Spleen (tissue), 11 donors: ENCODE measurements at regions not wholly inside any gene's neighbourhood (a gene's known extent, or its start where the extent isn't known, plus 50 kb on each side); places are given as distances from the start of the nearest gene placed in this dataset.

Experiments
- DNase-seq: peaks from one replicate; pipeline ENCODE4 v3.0.0-alpha.2; 2020
- H3K27ac ChIP-seq, 8 donors: fragments of 200-600 bp; sonication (generic) in 7 of 8; 1 replicate in 4 of 8; 2 replicates in 4 of 8; pipeline versions ENCODE4 v1.5.0 to v1.8.0; 2016 to 2021; ENCODE audit warnings: inconsistent platforms in 4 of 8, mild to moderate bottlenecking in 4 of 8, moderate library complexity in 1 of 8
- H3K27me3 ChIP-seq, 7 donors: fragments of 200-600 bp; sonication (generic) in 6 of 7; replicated peaks in 1 of 7; 1 replicate in 4 of 7; 2 replicates in 3 of 7; pipeline versions ENCODE4 v1.5.0 to v1.8.0; 2016 to 2021; ENCODE audit warnings: inconsistent platforms in 3 of 7, mild to moderate bottlenecking in 1 of 7
- H3K36me3 ChIP-seq, 6 donors: fragments of 200-600 bp; sonication (generic) in 5 of 6; 1 replicate in 4 of 6; 2 replicates in 2 of 6; pipeline versions ENCODE4 v1.5.0 to v1.8.0; 2016 to 2021; ENCODE audit warnings: inconsistent platforms in 2 of 6
- H3K4me1 ChIP-seq, 6 donors: fragments of 200-600 bp; sonication (generic) in 5 of 6; 1 replicate in 3 of 6; 2 replicates in 3 of 6; pipeline versions ENCODE4 v1.5.0 to v1.8.0; 2016 to 2021; ENCODE audit warnings: inconsistent platforms in 3 of 6
- H3K4me3 ChIP-seq, 8 donors: fragments of 200-600 bp; sonication (generic) in 7 of 8; 1 replicate in 4 of 8; 2 replicates in 4 of 8; pipeline versions ENCODE4 v1.5.0 to v1.8.0; 2016 to 2021; ENCODE audit warnings: inconsistent platforms in 4 of 8, mild to moderate bottlenecking in 4 of 8, moderate library complexity in 2 of 8
- H3K9me3 ChIP-seq, 8 donors: fragments of 200-600 bp; sonication (generic) in 7 of 8; 1 replicate in 4 of 8; 2 replicates in 4 of 8; pipeline versions ENCODE4 v1.5.0 to v1.8.0; 2016 to 2021; ENCODE audit warnings: inconsistent platforms in 4 of 8
- CTCF ChIP-seq, 11 experiments: fragments of 200-600 bp in 7 of 11; fragments of 450-650 bp in 4 of 11; sonication (generic) in 4 of 11; IDR thresholded peaks in 8 of 11; conservative IDR thresholded peaks in 3 of 11; 1 replicate in 7 of 11; 2 replicates in 4 of 11; pipeline versions ENCODE4 v1.4.0 to v1.8.0; 2016 to 2021; ENCODE audit warnings: antibody characterized with exemption in 11 of 11, inconsistent platforms in 4 of 11, mild to moderate bottlenecking in 1 of 11
- POLR2A ChIP-seq, 3 donors: fragments of 450-650 bp; IDR thresholded peaks; one replicate each; pipeline ENCODE4 v1.5.1; 2017; ENCODE audit warnings: antibody characterized with exemption in 3 of 3, mild to moderate bottlenecking in 1 of 3
- POLR2AphosphoS5 ChIP-seq, 3 donors: sonication (generic); formaldehyde crosslinking; IDR thresholded peaks; one replicate each; pipeline ENCODE4 v1.5.1; 2017; ENCODE audit warnings: antibody characterized with exemption in 3 of 3
- WGBS, 5 donors: extraction: QIAGEN DNeasy Blood & Tissue Kit in 3 of 5; methylation state at CpG; one replicate each; pipeline versions ENCODE4 v1.1.5 to v1.1.7; 2013 to 2018; 5-methylcytosine and 5-hydroxymethylcytosine counted together
- intact Hi-C: fragments of 100-400 bp; cut with DNase I; formaldehyde crosslinking; loops from one replicate; pipeline ENCODE4 v1.15.0; 2023; ENCODE audit warnings: low total_unique reads
- donor health status: healthy with polysubstance abuse.
- donor health status: DM: no; HTN: no; CAD: no; lungs with moderate emphysema.
- donor health status: DM: no; HTN: no; CAD: no.
- donor health status: Bipolar disorder and iron deficiency.
- donor health status: healthy.
- donor health status: DM: no; HTN: no; CAD: no.
- donor health status: DM: yes; HTN: yes; CAD: no.

GRCh38 chr6:156016186-156016976 lies 560.7 kb upstream of the NOX3 start:
- peaks cover 0 to 18% (median 10%) of the 10 kb centered on the region in 6 donors for H3K4me1 ChIP-seq
- no peaks in the 10 kb centered on the region for H3K27me3 ChIP-seq
- WGBS, 5 donors, result 86 to 95% (median 89%) methylated on average over 7 of the region's 7 CpGs
- H3K9me3 ChIP-seq, result no peaks in the 10 kb centered on the region
- TF ChIP-seq CTCF (IDR thresholded peaks at IDR 0.05 in 8 of 11, conservative IDR thresholded peaks at IDR 0.05 in 3 of 11) (no peak), POLR2A (IDR thresholded peaks at IDR 0.05) (no peak), POLR2AphosphoS5 (IDR thresholded peaks at IDR 0.05) (no peak)
- H3K27ac ChIP-seq, result no peak overlapping the region
- DNase-seq, result no peak
- H3K4me3 ChIP-seq, result no peak overlapping the region
- intact Hi-C loops, result no loop called here
- H3K36me3 ChIP-seq, result no peaks in the 10 kb centered on the region

- Histone ChIP-seq H3K36me3 (no peaks in the 10 kb centered on the region), H3K4me3 (no peak overlapping the region), H3K4me1 (peaks cover 0 to 17% (median 6%) of the 10 kb centered on the region in 6 donors), H3K27me3 (no peaks in the 10 kb centered on the region), H3K9me3 (peaks cover 0 to 5% (median 0%) of the 10 kb centered on the region in 8 donors), H3K27ac (peak overlapping the region in 1 of 8 donors; percentile 8)
- intact Hi-C loops, result no loop called here
- TF ChIP-seq POLR2A (IDR thresholded peaks at IDR 0.05) (no peak), POLR2AphosphoS5 (IDR thresholded peaks at IDR 0.05) (no peak), CTCF (IDR thresholded peaks at IDR 0.05 in 8 of 11, conservative IDR thresholded peaks at IDR 0.05 in 3 of 11) (no peak)
- DNase-seq, result no peak
- WGBS, 5 donors, result 11 to 40% (median 19%) methylated on average over 4 of the region's 4 CpGs
Measured at GRCh38 chr6:156013155-156013554, 557.5 kb upstream of the NOX3 start.

GRCh38 chr6:156009656-156010055 lies 554.0 kb upstream of the NOX3 start:
- 86 to 94% (median 90%) methylated on average over 1 of the region's 1 CpG for WGBS, 5 donors
- intact Hi-C loops, result no loop called here
- no peak for TF ChIP-seq POLR2AphosphoS5 (IDR thresholded peaks at IDR 0.05)
- no peak for TF ChIP-seq POLR2A (IDR thresholded peaks at IDR 0.05)
- TF ChIP-seq CTCF (IDR thresholded peaks at IDR 0.05 in 8 of 11, conservative IDR thresholded peaks at IDR 0.05 in 3 of 11), result no peak
- H3K9me3 ChIP-seq, result peaks cover 0 to 7% (median 0%) of the 10 kb centered on the region in 8 donors
- H3K4me3 ChIP-seq, result no peak overlapping the region
- DNase-seq, result no peak
- H3K4me1 ChIP-seq, result peaks cover 0 to 17% (median 6%) of the 10 kb centered on the region in 6 donors
- H3K27ac ChIP-seq, result no peak overlapping the region
- no peaks in the 10 kb centered on the region for H3K36me3 ChIP-seq
- no peaks in the 10 kb centered on the region for H3K27me3 ChIP-seq

GRCh38 chr6:156004796-156005195 lies 549.2 kb upstream of the NOX3 start:
- H3K27ac ChIP-seq, result no peak overlapping the region
- no peak overlapping the region for H3K4me3 ChIP-seq
- TF ChIP-seq CTCF (IDR thresholded peaks at IDR 0.05 in 8 of 11, conservative IDR thresholded peaks at IDR 0.05 in 3 of 11) (no peak), POLR2AphosphoS5 (IDR thresholded peaks at IDR 0.05) (no peak), POLR2A (IDR thresholded peaks at IDR 0.05) (no peak)
- no peak for DNase-seq
- intact Hi-C loops, result no loop called here
- H3K36me3 ChIP-seq, result no peaks in the 10 kb centered on the region
- WGBS, 5 donors, result 58 to 70% (median 62%) methylated on average over 2 of the region's 2 CpGs
- H3K4me1 ChIP-seq, result no peaks in the 10 kb centered on the region
- H3K27me3 ChIP-seq, result no peaks in the 10 kb centered on the region
- peaks cover 0 to 7% (median 0%) of the 10 kb centered on the region in 8 donors for H3K9me3 ChIP-seq
